ENCODE measurements at regions not wholly inside any gene's neighbourhood (a gene's known extent, or its start where the extent isn't known, plus 50 kb on each side); places are given as distances from the start of the nearest gene placed in this dataset.
"Not testable (repeated sequence)": the region's sequence is repeated elsewhere in the genome, so short reads cannot be mapped to it uniquely, and the experiment has no call there.

DNA sequence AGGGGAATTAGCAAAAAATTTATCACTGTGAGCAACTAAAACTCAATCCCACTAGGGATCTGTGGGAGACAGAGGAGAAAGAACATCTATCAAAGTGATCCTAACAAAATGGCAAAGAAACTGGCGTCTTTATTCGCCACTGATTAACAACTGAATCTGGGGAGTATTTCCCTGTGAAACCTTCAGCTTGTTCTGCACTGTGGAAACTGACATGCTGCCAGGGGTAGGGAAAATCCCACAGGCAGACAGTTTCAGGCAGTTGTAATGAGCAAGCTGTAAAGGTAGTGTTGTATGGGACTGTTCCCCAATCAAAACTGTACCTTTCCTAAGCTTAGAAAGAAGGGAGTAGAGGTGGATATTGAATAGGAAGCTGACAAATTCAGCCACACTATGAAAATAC is 611.7 kb downstream of the VGLL3 start:
- H3K27me3 ChIP-seq (replicated peaks; ENCODE audit: insufficient read depth, low read depth, low read length, poor library complexity): no peaks in the 10 kb centered on the region
- no peaks in the 10 kb centered on the region for H3K36me3 ChIP-seq (ENCODE audit: insufficient read depth, low read length, poor library complexity, severe bottlenecking)
- no TSS peak for BruUV-seq (replicated peaks)
- H3K4me3 ChIP-seq (ENCODE audit: low read depth, low read length, poor library complexity, severe bottlenecking): no peak overlapping the region
- no peaks in the 10 kb centered on the region for H3K4me1 ChIP-seq (ENCODE audit: insufficient read depth, low read length, poor library complexity, severe bottlenecking)
- CTCF ChIA-PET: no interaction called here
- H3K27ac ChIP-seq (ENCODE audit: low read depth, low read length, poor library complexity, severe bottlenecking): no peak overlapping the region
- TF ChIP-seq, protein P1, sequence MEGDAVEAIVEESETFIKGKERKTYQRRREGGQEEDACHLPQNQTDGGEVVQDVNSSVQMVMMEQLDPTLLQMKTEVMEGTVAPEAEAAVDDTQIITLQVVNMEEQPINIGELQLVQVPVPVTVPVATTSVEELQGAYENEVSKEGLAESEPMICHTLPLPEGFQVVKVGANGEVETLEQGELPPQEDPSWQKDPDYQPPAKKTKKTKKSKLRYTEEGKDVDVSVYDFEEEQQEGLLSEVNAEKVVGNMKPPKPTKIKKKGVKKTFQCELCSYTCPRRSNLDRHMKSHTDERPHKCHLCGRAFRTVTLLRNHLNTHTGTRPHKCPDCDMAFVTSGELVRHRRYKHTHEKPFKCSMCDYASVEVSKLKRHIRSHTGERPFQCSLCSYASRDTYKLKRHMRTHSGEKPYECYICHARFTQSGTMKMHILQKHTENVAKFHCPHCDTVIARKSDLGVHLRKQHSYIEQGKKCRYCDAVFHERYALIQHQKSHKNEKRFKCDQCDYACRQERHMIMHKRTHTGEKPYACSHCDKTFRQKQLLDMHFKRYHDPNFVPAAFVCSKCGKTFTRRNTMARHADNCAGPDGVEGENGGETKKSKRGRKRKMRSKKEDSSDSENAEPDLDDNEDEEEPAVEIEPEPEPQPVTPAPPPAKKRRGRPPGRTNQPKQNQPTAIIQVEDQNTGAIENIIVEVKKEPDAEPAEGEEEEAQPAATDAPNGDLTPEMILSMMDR (conservative IDR thresholded peaks at IDR 0.05; ENCODE audit: low read depth, low read length): no peak
- no peak for TF ChIP-seq EZH2 (IDR thresholded peaks at IDR 0.05; ENCODE audit: borderline replicate concordance, low read depth, low read length, poor library complexity, severe bottlenecking)
- no peak for DNase-seq (ENCODE audit: low spot score)
- intact Hi-C loops (cut with micrococcal nuclease; ENCODE audit: unreplicated experiment): no loop called here
- no peaks in the 10 kb centered on the region for H3K9me3 ChIP-seq (ENCODE audit: low read depth, low read length, poor library complexity, severe bottlenecking)
- POLR2A ChIA-PET (ENCODE audit: low non-redundant PET): no interaction called here

DNA sequence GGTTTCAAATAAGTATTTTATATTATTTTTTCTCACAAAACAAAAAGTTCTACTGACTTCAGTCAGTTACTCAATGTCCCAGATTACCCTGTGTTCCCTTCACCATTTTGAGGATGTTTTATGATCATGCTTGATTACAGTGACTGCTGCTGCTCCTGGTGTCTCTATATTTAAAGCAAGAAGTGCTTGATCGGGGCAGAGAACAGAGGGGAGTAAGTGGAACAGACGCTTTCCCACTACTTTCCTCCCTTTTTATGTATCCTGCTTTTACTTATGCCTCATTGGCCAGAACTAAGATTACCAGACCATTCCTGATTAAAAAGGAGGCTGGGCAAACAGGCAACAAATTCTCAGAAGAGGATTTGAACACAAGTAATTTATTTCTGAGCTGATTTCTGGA is 612.1 kb downstream of the VGLL3 start:
- no peak for DNase-seq (ENCODE audit: low spot score)
- Histone ChIP-seq H3K9me3 (ENCODE audit: low read depth, low read length, poor library complexity, severe bottlenecking) (no peaks in the 10 kb centered on the region), H3K27ac (ENCODE audit: low read depth, low read length, poor library complexity, severe bottlenecking) (no peak overlapping the region), H3K36me3 (ENCODE audit: insufficient read depth, low read length, poor library complexity, severe bottlenecking) (no peaks in the 10 kb centered on the region), H3K4me1 (ENCODE audit: insufficient read depth, low read length, poor library complexity, severe bottlenecking) (no peaks in the 10 kb centered on the region), H3K4me3 (ENCODE audit: low read depth, low read length, poor library complexity, severe bottlenecking) (no peak overlapping the region), H3K27me3 (replicated peaks; ENCODE audit: insufficient read depth, low read depth, low read length, poor library complexity) (no peaks in the 10 kb centered on the region)
- intact Hi-C loops (cut with micrococcal nuclease; ENCODE audit: unreplicated experiment): no loop called here
- ChIA-PET CTCF (no interaction called here), POLR2A (ENCODE audit: low non-redundant PET) (no interaction called here)
- TF ChIP-seq, protein P1 (conservative IDR thresholded peaks at IDR 0.05; ENCODE audit: low read depth, low read length): no peak
- no peak for TF ChIP-seq EZH2 (IDR thresholded peaks at IDR 0.05; ENCODE audit: borderline replicate concordance, low read depth, low read length, poor library complexity, severe bottlenecking)
- no TSS peak for BruUV-seq (replicated peaks)

DNA sequence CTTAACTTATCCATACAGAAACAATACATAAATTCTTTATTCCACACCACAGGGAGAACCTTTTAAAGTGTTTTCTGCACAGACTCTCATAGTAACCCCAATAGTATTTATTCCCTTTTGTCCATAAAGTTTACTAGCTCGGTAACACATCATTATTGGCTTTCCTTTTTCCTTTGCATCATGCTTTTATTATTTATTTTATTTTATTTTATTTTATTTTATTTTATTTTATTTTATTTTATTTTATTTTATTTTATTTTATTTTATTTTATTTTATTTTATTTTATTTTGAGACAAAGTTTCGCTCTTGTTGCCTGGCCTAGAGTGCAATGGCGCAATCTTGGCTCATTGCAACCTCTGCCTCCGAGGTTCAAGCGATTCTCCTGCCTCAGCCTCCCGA is 655.4 kb downstream of the VGLL3 start:
- H3K36me3 ChIP-seq (ENCODE audit: insufficient read depth, low read length, poor library complexity, severe bottlenecking); H3K9me3 ChIP-seq (ENCODE audit: low read depth, low read length, poor library complexity, severe bottlenecking); CTCF ChIA-PET; H3K27ac ChIP-seq (ENCODE audit: low read depth, low read length, poor library complexity, severe bottlenecking); BruUV-seq (replicated peaks); POLR2A ChIA-PET (ENCODE audit: low non-redundant PET); DNase-seq (ENCODE audit: low spot score); H3K27me3 ChIP-seq (replicated peaks; ENCODE audit: insufficient read depth, low read depth, low read length, poor library complexity); intact Hi-C loops (cut with micrococcal nuclease; ENCODE audit: unreplicated experiment); H3K4me1 ChIP-seq (ENCODE audit: insufficient read depth, low read length, poor library complexity, severe bottlenecking); H3K4me3 ChIP-seq (ENCODE audit: low read depth, low read length, poor library complexity, severe bottlenecking): not testable (repeated sequence)

DNA sequence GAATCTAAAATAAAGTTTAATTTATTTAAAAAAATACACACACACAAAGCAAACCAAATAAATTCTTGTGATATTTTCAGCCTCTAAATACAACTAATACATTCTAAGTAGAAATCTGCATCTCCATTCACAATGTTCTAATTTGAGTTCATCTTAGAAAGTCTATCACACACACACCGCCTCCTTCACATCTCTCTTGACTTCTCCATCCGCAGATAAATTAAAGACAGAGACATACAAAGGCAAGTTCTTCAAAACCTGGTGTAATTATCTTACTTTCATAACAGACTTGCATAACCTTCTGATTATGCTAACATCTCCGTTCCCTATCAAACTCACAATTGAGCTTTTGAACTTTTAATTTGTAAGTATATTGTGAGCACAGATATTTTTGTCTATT is 657.3 kb downstream of the VGLL3 start:
- intact Hi-C loops (cut with micrococcal nuclease; ENCODE audit: unreplicated experiment): no loop called here
- Histone ChIP-seq H3K4me1 (ENCODE audit: insufficient read depth, low read length, poor library complexity, severe bottlenecking) (no peaks in the 10 kb centered on the region), H3K4me3 (ENCODE audit: low read depth, low read length, poor library complexity, severe bottlenecking) (no peak overlapping the region), H3K27ac (ENCODE audit: low read depth, low read length, poor library complexity, severe bottlenecking) (no peak overlapping the region), H3K9me3 (ENCODE audit: low read depth, low read length, poor library complexity, severe bottlenecking) (no peaks in the 10 kb centered on the region), H3K36me3 (ENCODE audit: insufficient read depth, low read length, poor library complexity, severe bottlenecking) (no peaks in the 10 kb centered on the region), H3K27me3 (replicated peaks; ENCODE audit: insufficient read depth, low read depth, low read length, poor library complexity) (no peaks in the 10 kb centered on the region)
- TF ChIP-seq, protein P1 (conservative IDR thresholded peaks at IDR 0.05; ENCODE audit: low read depth, low read length): no peak
- TF ChIP-seq EZH2 (IDR thresholded peaks at IDR 0.05; ENCODE audit: borderline replicate concordance, low read depth, low read length, poor library complexity, severe bottlenecking): no peak
- ChIA-PET POLR2A (ENCODE audit: low non-redundant PET) (no interaction called here), CTCF (no interaction called here)
- no peak for DNase-seq (ENCODE audit: low spot score)
- BruUV-seq (replicated peaks): no TSS peak
